Neural cell (in vitro differentiated cells): ENCODE measurements at regions not wholly inside any gene's neighbourhood (a gene's known extent, or its start where the extent isn't known, plus 50 kb on each side); places are given as distances from the start of the nearest gene placed in this dataset.

Source experiments
- H2AFZ ChIP-seq: fragments of 200-600, 300-800 bp; sonication (generic), shearing (Covaris generic); 2 replicates; pipeline ENCODE4 v1.6.0; 2014; ENCODE audit warnings: low read depth, mild to moderate bottlenecking, antibody characterized with exemption, low read length, moderate library complexity
- H3F3A ChIP-seq: fragments of 200-600 bp; shearing (Covaris generic); 2 replicates; pipeline ENCODE4 v1.6.1; 2016; ENCODE audit warnings: mild to moderate bottlenecking, moderate library complexity, mixed read lengths, antibody characterized with exemption, low read length; ENCODE audit not compliant: insufficient read depth, poor library complexity, severe bottlenecking
- H3K27ac ChIP-seq: fragments of 200-600, 300-800 bp; sonication (generic), shearing (Covaris generic); 2 replicates; pipeline ENCODE4 v1.5.1; 2014; ENCODE audit warnings: mild to moderate bottlenecking, low read length, moderate library complexity
- H3K27me3 ChIP-seq: fragments of 300-800, 200-600 bp; sonication (generic), shearing (Covaris generic); 2 replicates; pipeline ENCODE4 v1.6.0; 2014; ENCODE audit warnings: mild to moderate bottlenecking, low read depth, low read length, moderate library complexity; ENCODE audit not compliant: insufficient read depth
- H3K36me3 ChIP-seq: fragments of 300-800, 200-600 bp; sonication (generic), shearing (Covaris generic); 2 replicates; pipeline ENCODE4 v1.5.1; 2014; ENCODE audit warnings: mild to moderate bottlenecking, antibody characterized with exemption, low read length, moderate library complexity; ENCODE audit not compliant: insufficient read depth
- H3K4me2 ChIP-seq: fragments of 300-800, 200-600 bp; sonication (generic), shearing (Covaris generic); 2 replicates; pipeline ENCODE4 v1.6.0; 2014; ENCODE audit warnings: mild to moderate bottlenecking, low read length
- H3K4me3 ChIP-seq: fragments of 300-800, 200-600 bp; sonication (generic), shearing (Covaris generic); 2 replicates; pipeline ENCODE4 v1.5.1; 2014; ENCODE audit warnings: mild to moderate bottlenecking, low read length, moderate library complexity
- H3K79me2 ChIP-seq: fragments of 200-600 bp; shearing (Covaris generic); replicated peaks from 2 replicates; pipeline ENCODE4 v1.6.0; 2014; ENCODE audit warnings: mild to moderate bottlenecking, low read length, moderate library complexity; ENCODE audit not compliant: insufficient read depth
- H3K9ac ChIP-seq: fragments of 300-800, 200-600 bp; sonication (generic), shearing (Covaris generic); 2 replicates; pipeline ENCODE4 v1.6.1; 2016; ENCODE audit warnings: mild to moderate bottlenecking, low read length, mixed read lengths
- H3K9me2 ChIP-seq: fragments of 200-600 bp; shearing (Covaris generic); 2 replicates; pipeline ENCODE4 v1.6.1; 2016; ENCODE audit warnings: mild to moderate bottlenecking, low read length, mixed read lengths; ENCODE audit not compliant: insufficient read depth
- H3K9me3 ChIP-seq: fragments of 200-600, 300-800 bp; sonication (generic), shearing (Covaris generic); 2 replicates; pipeline ENCODE4 v1.6.1; 2016; ENCODE audit warnings: mild to moderate bottlenecking, mixed run types, low read length, moderate library complexity, mixed read lengths
- H4K20me1 ChIP-seq: fragments of 200-600 bp; shearing (Covaris generic); 2 replicates; pipeline ENCODE4 v1.6.1; 2016; ENCODE audit warnings: mild to moderate bottlenecking, mixed run types; ENCODE audit not compliant: insufficient read depth
- CTCF ChIP-seq: fragments of 450-650 bp; IDR thresholded peaks from 2 replicates; pipeline ENCODE4 v1.5.1; 2014; ENCODE audit warnings: antibody characterized with exemption, mild to moderate bottlenecking, moderate library complexity; ENCODE audit not compliant: poor library complexity, severe bottlenecking
- EP300 ChIP-seq: fragments of 450-650 bp; conservative IDR thresholded peaks from 2 replicates; pipeline ENCODE4 v1.6.1; 2014; ENCODE audit warnings: antibody characterized with exemption, mild to moderate bottlenecking, moderate library complexity; ENCODE audit not compliant: poor library complexity, severe bottlenecking
- EZH2 ChIP-seq: fragments of 200-600, 300-800 bp; shearing (Covaris generic), sonication (generic); IDR thresholded peaks from 2 replicates; pipeline ENCODE4 v1.6.1; 2014; ENCODE audit warnings: antibody characterized with exemption, low read length, borderline replicate concordance, mild to moderate bottlenecking; ENCODE audit not compliant: insufficient read depth, poor library complexity, severe bottlenecking
- MXI1 ChIP-seq: fragments of 450-650 bp; conservative IDR thresholded peaks from 2 replicates; pipeline ENCODE4 v1.6.1; 2014; ENCODE audit warnings: antibody characterized with exemption, mild to moderate bottlenecking; ENCODE audit not compliant: poor library complexity, severe bottlenecking
- POLR2AphosphoS5 ChIP-seq: IDR thresholded peaks from 2 replicates; pipeline ENCODE4 v1.6.1; 2012
- REST ChIP-seq: IDR thresholded peaks from 2 replicates; pipeline ENCODE4 v1.6.1; 2012; ENCODE audit warnings: borderline replicate concordance
- SMC3 ChIP-seq: fragments of 450-650 bp; conservative IDR thresholded peaks from 2 replicates; pipeline ENCODE4 v1.6.1; 2014; ENCODE audit warnings: antibody characterized with exemption, mild to moderate bottlenecking, moderate library complexity; ENCODE audit not compliant: poor library complexity
- TAF1 ChIP-seq: IDR thresholded peaks from 2 replicates; pipeline ENCODE4 v1.6.1; 2012; ENCODE audit warnings: low read depth

- TF ChIP-seq EZH2 (no peak), EP300 (no peak), CTCF (no peak), SMC3 (no peak), MXI1 (no peak), TAF1 (no peak)
- Histone ChIP-seq H3K4me2 (no peak overlapping the region), H3K79me2 (no peaks in the 10 kb centered on the region), H3F3A (no peaks in the 10 kb centered on the region), H3K27ac (no peak overlapping the region), H3K4me3 (no peak overlapping the region), H3K9me2 (no peaks in the 10 kb centered on the region), H3K36me3 (no peaks in the 10 kb centered on the region), H4K20me1 (no peaks in the 10 kb centered on the region), H3K27me3 (no peaks in the 10 kb centered on the region), H3K9me3 (no peaks in the 10 kb centered on the region), H2AFZ (no peak overlapping the region), H3K9ac (no peak overlapping the region)
These were observed 605.5 kb downstream of the GATA3 start for GRCh38 chr10:8659982-8660381.

GRCh38 chr10:8661886-8662285, 607.4 kb downstream of the GATA3 start:
- Histone ChIP-seq H4K20me1 (no peaks in the 10 kb centered on the region), H3K9me2 (no peaks in the 10 kb centered on the region), H3K9me3 (no peaks in the 10 kb centered on the region), H3F3A (no peaks in the 10 kb centered on the region), H3K27me3 (no peaks in the 10 kb centered on the region), H3K36me3 (no peaks in the 10 kb centered on the region), H2AFZ (no peak overlapping the region), H3K79me2 (no peaks in the 10 kb centered on the region), H3K27ac (no peak overlapping the region), H3K9ac (no peak overlapping the region), H3K4me2 (no peak overlapping the region), H3K4me3 (no peak overlapping the region)
- TF ChIP-seq MXI1, result no peak
- TF ChIP-seq SMC3, result no peak
- no peak for TF ChIP-seq TAF1
- TF ChIP-seq EZH2, result no peak
- no peak for TF ChIP-seq POLR2AphosphoS5
- no peak for TF ChIP-seq EP300

- Histone ChIP-seq H3K4me3 (no peak overlapping the region), H4K20me1 (no peaks in the 10 kb centered on the region), H3K27me3 (no peaks in the 10 kb centered on the region), H3F3A (no peaks in the 10 kb centered on the region), H3K9ac (no peak overlapping the region), H3K27ac (no peak overlapping the region), H3K79me2 (no peaks in the 10 kb centered on the region), H3K9me2 (no peaks in the 10 kb centered on the region), H3K4me2 (no peak overlapping the region), H3K9me3 (no peaks in the 10 kb centered on the region), H3K36me3 (no peaks in the 10 kb centered on the region), H2AFZ (no peak overlapping the region)
- no peak for TF ChIP-seq EZH2
- TF ChIP-seq MXI1, result no peak
- no peak for TF ChIP-seq CTCF
- no peak for TF ChIP-seq REST
- TF ChIP-seq SMC3, result no peak
- no peak for TF ChIP-seq EP300
These were observed 608.6 kb downstream of the GATA3 start for GRCh38 chr10:8663131-8663530.
